ENCODE measurements at regions not wholly inside any gene's neighbourhood (a gene's known extent, or its start where the extent isn't known, plus 50 kb on each side); places are given as distances from the start of the nearest gene placed in this dataset.

DNA sequence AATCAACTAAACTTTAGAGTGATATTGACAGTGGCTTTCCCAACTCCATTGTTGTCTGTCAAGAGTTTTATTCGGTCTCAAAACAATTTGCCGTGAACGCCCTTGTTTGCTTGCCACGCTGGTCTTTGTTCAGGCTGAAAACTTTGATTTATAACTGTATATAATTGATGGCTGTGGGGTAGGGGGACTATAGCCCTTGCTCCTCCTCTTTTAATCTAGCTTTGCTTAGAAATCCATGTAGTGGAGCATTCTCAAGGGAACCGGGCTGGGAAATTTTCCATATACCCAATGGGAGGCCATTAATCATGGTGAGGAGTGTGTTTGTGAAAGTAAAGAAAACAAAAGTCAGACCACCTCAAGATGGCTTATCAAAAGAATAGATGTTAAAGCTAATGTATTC lies 339.8 kb upstream of the RARB start (continued):
- TF ChIP-seq ZNF561 (tag by site-specific recombination; IDR thresholded peaks at IDR 0.05; ENCODE audit: borderline replicate concordance) = peak; percentile 53; the same call in 1 of the 2 replicates
- TF ChIP-seq ZNF423 (tag by site-specific recombination; IDR thresholded peaks at IDR 0.05) = no peak
- no peak for TF ChIP-seq ZNF426 (tag by site-specific recombination; IDR thresholded peaks at IDR 0.05)
- 0 out of 2 replicates have a peak, but pooled peaks have one; percentile 35 for TF ChIP-seq KLF10 (tag by site-specific recombination; IDR thresholded peaks at IDR 0.05)

DNA sequence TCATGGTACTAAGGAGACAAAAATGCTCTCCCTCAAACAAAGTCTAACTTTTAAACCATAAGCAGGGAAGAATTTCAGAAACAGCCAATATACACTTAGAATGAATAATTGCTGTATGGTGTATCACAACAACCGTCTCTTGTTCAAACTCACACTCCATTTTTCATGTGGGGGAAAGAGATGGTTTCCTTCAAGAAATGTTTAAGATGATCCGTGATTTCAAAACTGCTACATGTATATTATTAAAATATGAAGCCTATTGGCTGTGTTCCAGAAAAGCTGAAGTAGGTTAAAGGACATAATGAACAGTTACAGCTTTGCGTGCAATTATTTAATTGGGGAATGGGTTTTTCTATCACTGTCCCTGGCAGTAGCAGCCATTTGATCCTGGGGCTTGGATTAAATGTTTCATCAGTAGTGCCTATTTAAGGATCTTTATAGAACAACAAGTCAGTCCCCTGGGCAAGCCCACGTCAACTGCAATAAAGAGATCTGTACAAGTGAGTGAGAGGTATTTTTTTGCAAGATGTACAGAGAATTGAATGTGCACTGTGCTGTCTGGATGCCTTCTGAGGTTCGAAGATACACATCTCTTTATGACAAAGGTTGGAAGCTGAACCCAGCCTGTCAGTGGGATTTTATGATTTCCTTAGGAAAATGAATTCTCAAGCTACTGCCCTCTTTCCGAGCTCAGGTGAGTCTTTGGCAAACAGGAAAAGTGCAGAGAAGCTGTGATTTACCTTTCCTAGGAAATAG lies 337.2 kb upstream of the RARB start:
- H3K36me3 ChIP-seq (ENCODE audit: control insufficient read depth in 2 of 2, insufficient read depth in 1 of 2, low read length in 2 of 2) = no peaks in the 10 kb centered on the region
- peaks cover 8% of the 10 kb centered on the region for H3K4me1 ChIP-seq (ENCODE audit: control insufficient read depth, insufficient read depth, low read length)
- TF ChIP-seq GLI2 (tag by site-specific recombination; IDR thresholded peaks at IDR 0.05; ENCODE audit: borderline replicate concordance, low read depth) = no peak
- TF ChIP-seq ZBTB17 (tag by site-specific recombination; IDR thresholded peaks at IDR 0.05) = no peak
- peak; percentile 79 for TF ChIP-seq PRDM6 (tag by site-specific recombination; IDR thresholded peaks at IDR 0.05)
- TF ChIP-seq YY2 (tag by site-specific recombination; IDR thresholded peaks at IDR 0.05) = no peak
- TF ChIP-seq, protein P1, sequence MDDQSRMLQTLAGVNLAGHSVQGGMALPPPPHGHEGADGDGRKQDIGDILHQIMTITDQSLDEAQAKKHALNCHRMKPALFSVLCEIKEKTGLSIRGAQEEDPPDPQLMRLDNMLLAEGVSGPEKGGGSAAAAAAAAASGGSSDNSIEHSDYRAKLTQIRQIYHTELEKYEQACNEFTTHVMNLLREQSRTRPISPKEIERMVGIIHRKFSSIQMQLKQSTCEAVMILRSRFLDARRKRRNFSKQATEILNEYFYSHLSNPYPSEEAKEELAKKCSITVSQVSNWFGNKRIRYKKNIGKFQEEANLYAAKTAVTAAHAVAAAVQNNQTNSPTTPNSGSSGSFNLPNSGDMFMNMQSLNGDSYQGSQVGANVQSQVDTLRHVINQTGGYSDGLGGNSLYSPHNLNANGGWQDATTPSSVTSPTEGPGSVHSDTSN (CRISPR knock-in tag; IDR thresholded peaks at IDR 0.05) = no peak
- TF ChIP-seq ZNF274 (IDR thresholded peaks at IDR 0.05; ENCODE audit: low read length) = no peak
- TF ChIP-seq ZNF274 (tag by site-specific recombination; IDR thresholded peaks at IDR 0.05; ENCODE audit: borderline replicate concordance) = no peak
- TF ChIP-seq ZNF184 (tag by site-specific recombination; IDR thresholded peaks at IDR 0.05) = no peak
- no peak for TF ChIP-seq MEIS1 (CRISPR knock-in tag; IDR thresholded peaks at IDR 0.05; ENCODE audit: borderline replicate concordance)
- no peak for TF ChIP-seq ZNF140 (tag by site-specific recombination; IDR thresholded peaks at IDR 0.05)
- no peak for TF ChIP-seq EGR2 (tag by site-specific recombination; IDR thresholded peaks at IDR 0.05; ENCODE audit: low read depth)
- peak; percentile 46; the same call in 1 of the 2 replicates for TF ChIP-seq ZBTB44 (tag by site-specific recombination; IDR thresholded peaks at IDR 0.05)
- TF ChIP-seq ZNF548 (tag by site-specific recombination; IDR thresholded peaks at IDR 0.05) = no peak
- TF ChIP-seq OSR2 (tag by site-specific recombination; IDR thresholded peaks at IDR 0.05) = peak; percentile 60; the same call in 1 of the 2 replicates
- TF ChIP-seq ZFHX2 (tag by site-specific recombination; conservative IDR thresholded peaks at IDR 0.05) = no peak
- no peak overlapping the region for H3K4me3 ChIP-seq (ENCODE audit: low read depth, low read length)
- no peaks in the 10 kb centered on the region for H3K9me3 ChIP-seq (ENCODE audit: control insufficient read depth, insufficient read depth, low read depth, low read length)
- ChIA-PET CTCF (no interaction called here), POLR2A (no interaction called here)
- H3K27ac ChIP-seq (ENCODE audit: extremely low read depth, low read depth, low read length) = no peak overlapping the region

GRCh38 chr3:25091934-25092333 lies 336.1 kb upstream of the RARB start:
- ChIA-PET CTCF (no interaction called here), POLR2A (no interaction called here)
- no peak overlapping the region for H3K27ac ChIP-seq (ENCODE audit: extremely low read depth, low read depth, low read length)
- TF ChIP-seq OSR2 (tag by site-specific recombination; IDR thresholded peaks at IDR 0.05) (no peak), ZNF514 (tag by site-specific recombination; IDR thresholded peaks at IDR 0.05) (no peak)
- TF ChIP-seq, protein P2, sequence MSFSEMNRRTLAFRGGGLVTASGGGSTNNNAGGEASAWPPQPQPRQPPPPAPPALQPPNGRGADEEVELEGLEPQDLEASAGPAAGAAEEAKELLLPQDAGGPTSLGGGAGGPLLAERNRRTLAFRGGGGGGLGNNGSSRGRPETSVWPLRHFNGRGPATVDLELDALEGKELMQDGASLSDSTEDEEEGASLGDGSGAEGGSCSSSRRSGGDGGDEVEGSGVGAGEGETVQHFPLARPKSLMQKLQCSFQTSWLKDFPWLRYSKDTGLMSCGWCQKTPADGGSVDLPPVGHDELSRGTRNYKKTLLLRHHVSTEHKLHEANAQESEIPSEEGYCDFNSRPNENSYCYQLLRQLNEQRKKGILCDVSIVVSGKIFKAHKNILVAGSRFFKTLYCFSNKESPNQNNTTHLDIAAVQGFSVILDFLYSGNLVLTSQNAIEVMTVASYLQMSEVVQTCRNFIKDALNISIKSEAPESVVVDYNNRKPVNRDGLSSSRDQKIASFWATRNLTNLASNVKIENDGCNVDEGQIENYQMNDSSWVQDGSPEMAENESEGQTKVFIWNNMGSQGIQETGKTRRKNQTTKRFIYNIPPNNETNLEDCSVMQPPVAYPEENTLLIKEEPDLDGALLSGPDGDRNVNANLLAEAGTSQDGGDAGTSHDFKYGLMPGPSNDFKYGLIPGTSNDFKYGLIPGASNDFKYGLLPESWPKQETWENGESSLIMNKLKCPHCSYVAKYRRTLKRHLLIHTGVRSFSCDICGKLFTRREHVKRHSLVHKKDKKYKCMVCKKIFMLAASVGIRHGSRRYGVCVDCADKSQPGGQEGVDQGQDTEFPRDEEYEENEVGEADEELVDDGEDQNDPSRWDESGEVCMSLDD (tag by site-specific recombination; IDR thresholded peaks at IDR 0.05) = no peak
- TF ChIP-seq, protein P3, sequence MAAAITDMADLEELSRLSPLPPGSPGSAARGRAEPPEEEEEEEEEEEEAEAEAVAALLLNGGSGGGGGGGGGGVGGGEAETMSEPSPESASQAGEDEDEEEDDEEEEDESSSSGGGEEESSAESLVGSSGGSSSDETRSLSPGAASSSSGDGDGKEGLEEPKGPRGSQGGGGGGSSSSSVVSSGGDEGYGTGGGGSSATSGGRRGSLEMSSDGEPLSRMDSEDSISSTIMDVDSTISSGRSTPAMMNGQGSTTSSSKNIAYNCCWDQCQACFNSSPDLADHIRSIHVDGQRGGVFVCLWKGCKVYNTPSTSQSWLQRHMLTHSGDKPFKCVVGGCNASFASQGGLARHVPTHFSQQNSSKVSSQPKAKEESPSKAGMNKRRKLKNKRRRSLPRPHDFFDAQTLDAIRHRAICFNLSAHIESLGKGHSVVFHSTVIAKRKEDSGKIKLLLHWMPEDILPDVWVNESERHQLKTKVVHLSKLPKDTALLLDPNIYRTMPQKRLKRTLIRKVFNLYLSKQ (tag by site-specific recombination; IDR thresholded peaks at IDR 0.05; ENCODE audit: borderline replicate concordance) = no peak
- no peaks in the 10 kb centered on the region for H3K9me3 ChIP-seq (ENCODE audit: control insufficient read depth, insufficient read depth, low read depth, low read length)
- no peak overlapping the region for H3K4me3 ChIP-seq (ENCODE audit: low read depth, low read length)
- H3K4me1 ChIP-seq (ENCODE audit: control insufficient read depth, insufficient read depth, low read length) = peaks cover 8% of the 10 kb centered on the region
- H3K36me3 ChIP-seq (ENCODE audit: control insufficient read depth in 2 of 2, insufficient read depth in 1 of 2, low read length in 2 of 2) = no peaks in the 10 kb centered on the region

Measured in HEK293 (cell line).